Embryonic facial prominence (tissue), 1 donor: ENCODE measurements at regions not wholly inside any gene's neighbourhood (a gene's known extent, or its start where the extent isn't known, plus 50 kb on each side); places are given as distances from the start of the nearest gene placed in this dataset.

Experiments
- DNase-seq: peaks from one replicate; pipeline ENCODE4 v3.0.0-alpha.2; 2016; ENCODE audit errors: extremely low spot score

DNA sequence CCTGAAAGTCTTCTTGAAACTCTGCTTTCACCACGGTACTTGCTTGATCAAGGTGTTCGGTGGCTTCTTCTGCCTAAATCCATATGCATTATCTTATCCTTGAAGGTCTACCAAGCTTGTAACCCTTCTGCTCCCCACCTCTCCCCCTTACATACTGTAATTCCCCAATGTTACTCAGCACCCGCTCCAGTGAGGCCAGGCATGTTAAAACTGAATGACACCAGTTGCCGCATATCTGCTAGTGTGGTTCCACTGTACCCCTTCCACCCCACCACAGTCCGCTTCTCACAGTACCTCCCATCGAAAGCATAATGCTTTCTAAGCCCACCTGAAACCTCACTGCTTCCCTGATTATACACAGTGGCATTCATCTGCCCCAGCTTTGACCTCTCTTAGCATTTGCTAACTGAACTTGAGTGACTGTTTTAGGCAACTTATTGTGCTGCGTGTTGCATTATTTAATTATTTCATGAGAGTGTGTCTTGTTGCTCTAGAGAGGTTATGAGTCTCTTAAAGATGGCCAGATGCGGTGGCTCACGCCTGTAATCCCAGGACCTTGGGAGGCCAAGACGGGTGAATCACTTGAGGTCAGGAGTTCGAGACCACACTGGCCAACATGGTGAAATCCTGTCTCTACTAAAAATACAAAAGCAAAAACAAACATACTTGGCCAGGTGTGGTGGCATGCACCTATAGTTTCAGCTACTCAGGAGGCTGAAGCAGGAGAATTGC lies 87.6 kb upstream of the MBNL2 start:
- no peak for DNase-seq

DNA sequence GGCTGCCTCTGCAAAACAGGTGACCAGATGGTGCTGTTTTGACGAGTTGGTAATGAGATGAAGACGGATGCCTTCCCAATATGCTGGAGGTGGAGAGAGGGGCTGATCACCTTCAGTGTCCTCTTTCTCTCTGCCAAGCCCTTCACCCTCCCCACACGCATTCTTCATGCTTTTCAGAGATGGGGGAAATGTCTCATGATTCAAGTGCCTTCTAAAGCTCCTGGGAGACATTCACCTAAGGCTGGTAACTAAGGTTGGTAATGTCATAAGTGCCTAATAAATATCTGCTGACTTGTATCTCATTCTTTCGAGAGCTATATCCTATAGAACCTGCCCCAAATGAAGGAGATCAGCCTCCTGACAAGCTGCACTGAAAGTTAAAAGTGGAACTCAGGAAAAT lies 86.2 kb upstream of the MBNL2 start:
- no peak for DNase-seq

DNA sequence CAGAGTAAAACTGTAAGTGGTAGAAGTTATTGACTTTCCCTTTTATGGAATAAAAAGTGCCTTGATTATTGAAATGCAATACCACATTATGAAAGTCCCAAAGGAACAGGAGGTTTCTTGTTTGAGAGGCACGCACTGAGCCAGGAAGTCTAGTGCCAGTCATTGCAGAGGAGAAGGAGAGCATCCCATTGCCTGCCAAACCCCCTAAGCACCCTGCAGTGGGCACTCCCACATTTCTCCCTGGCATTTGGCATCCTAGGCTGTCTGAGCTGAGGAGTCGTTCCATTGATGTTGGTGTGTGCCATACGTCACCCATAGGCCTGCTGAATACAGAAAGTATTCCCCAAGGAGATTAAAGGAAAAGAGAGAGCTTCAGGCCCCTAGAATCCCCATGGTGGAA lies 85.7 kb upstream of the MBNL2 start:
- DNase-seq, result no peak

DNA sequence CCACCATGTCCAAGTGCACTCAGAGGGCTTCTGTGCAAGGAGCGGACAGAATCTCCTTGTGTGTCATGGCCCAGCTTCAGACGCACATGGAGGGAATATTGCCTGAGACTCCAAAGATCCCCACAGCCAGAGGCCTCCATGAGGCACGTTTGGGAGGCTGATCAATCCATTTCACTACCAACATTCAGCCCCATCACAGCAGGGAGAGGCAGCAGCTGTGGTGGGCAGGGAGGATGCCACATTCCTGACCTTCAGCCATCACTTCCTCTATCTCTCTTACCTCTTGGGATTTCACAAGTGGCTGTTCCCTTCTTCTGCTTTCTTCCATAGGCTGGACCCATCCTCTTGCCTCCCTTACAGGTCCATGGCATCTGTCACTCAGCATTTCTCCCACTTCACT lies 82.4 kb upstream of the MBNL2 start:
- DNase-seq, result no peak

DNA sequence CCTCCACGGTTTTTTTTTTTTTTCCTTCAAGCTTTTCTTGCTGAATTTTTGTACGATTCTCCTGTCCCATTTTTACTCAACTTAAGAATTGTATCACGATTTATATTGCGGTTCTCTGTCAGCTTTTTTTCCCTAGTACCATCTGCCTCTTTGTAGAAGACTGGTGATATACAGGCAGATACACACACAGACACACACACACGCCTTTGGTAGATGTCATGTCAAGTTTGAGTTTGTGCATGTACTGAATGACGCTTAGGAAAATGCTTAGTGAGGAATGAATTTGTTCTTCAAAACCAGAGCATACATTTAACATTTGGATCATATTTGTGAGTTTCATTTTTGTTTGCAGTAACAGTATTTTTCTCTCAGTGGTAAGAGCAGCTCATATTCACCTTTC lies 82.0 kb upstream of the MBNL2 start:
- no peak for DNase-seq

DNA sequence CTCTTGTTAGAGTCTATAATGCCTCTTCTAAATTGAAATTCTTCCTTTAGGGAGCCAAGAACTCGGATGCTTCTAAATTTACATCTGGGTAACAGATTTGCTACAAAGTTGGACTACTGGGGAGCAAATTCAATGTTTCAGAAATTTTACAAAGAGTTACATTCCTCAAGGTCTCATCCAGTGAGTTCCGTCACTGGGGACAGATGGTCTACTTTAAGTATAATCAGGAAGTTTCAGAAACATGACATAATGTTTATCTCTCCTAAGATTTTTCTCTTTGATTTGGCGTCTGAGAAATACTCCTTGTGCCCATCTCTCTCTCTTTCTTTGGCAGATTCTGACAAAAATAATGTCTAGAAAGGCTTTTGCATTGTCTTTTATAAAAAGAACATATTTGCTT lies 81.5 kb upstream of the MBNL2 start:
- no peak for DNase-seq

DNA sequence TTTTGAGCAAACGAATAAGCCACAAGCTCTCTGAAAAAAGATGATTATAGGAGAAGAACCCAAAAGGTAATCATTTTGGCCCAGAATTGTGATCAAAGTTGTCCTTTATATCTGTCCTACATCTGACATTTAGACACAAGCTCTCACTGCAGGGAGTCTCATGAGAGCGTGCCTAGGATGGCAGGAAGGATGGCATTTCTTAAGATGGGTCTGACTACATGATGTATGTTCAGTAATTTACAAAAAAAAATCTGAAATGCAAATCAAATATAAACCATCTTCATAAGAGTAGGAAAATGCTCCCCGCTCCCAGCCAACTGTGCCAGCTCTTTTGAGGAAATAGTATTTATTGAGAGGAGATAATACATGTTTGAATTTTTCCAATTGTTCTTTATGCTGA lies 81.0 kb upstream of the MBNL2 start:
- no peak for DNase-seq

DNA sequence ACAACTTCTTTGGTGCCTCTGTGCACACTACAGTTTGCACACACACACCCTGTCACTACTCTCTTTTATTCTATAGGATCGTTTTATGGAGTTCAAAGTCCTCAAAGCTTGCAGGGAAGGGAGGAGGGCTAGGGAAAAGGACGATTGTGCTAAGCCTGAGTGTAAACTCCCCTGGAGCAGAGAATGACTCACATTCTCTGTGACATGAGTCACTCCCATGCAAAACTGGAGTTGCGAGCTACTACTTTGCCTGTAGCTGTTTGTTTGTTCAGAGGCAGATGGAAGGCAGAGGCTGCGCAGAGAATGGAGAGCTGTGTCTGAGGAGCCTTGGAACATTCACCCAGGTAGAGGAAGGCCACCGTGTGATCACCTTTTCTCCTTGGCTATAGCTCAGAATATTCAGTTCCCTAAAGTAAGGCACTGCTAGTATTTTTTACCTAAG lies 80.5 kb upstream of the MBNL2 start:
- DNase-seq, result no peak

DNA sequence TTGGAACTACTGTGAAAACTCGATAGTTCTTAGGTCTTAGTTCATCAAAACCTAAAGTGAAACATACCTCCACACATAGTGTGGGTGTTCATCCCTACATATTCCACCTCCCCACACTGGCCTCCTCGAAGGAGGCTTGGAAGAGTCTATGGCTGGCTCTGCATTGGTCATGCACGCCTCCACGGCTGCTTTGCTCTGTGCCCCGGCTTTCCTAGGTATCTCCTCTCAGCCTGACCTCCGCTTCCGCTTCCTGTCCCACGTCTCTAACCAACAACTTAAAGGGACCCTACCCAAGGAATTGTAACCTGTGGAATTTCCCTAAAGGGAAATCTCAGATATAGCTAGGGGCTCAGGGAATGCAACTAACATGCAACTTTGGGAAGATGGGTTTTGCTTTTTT lies 79.7 kb upstream of the MBNL2 start:
- DNase-seq, result no peak

DNA sequence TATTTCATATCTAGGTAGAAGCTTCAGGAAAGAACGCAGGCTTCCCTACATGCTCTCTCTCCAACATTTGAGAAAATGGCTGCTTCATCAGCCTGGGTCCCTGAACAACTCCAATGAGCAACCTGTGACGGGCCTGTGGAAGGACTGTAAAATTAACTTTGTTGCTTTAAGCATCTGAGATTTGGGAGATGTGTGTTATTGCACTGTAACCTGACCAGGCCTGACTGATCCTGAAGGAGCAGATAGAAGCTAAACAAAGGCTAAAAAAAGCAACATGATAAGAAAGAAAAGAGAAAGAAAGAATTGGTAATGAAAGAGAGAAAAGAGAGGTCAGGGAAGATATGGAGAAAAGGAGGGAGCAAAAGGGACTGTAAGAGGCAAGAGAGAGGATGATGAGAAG lies 77.1 kb upstream of the MBNL2 start:
- no peak for DNase-seq

DNA sequence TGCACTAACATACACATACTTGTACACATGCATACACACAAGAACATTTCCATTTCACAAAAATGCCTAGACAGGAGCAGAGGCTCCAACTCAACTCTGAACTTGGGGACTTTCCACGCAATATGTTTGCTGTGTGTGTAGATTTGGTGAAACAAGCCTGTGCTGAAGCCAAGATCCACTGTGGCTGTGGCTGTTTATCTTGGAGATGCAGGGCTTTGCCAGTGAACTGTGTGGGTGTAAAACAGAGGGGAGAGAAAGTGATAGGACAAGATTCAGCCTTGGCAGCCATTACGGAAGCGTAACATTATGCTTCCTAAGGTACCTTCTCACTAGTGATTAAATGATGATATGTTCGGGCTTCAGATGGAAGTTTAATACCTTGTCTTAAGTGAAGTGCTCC lies 73.2 kb upstream of the MBNL2 start:
- DNase-seq, result no peak

DNA sequence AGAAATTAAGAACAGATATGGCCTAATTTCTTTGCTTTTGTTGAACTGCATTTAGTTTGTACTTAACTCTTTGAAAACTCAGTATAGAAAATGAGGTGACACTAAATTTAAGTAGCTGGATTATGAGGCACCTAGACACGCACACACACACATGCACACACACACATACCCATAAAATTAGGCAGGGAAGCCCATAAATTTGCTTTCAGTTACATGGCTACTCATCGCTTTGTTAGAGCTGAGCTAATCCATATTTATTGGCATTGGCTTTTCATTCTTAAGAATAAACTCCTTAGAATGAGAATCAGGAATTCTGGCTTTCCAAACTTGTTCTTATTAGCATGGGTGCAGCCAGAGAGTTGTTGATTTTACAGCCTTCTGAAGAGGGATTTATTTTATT lies 61.7 kb upstream of the MBNL2 start:
- no peak for DNase-seq

DNA sequence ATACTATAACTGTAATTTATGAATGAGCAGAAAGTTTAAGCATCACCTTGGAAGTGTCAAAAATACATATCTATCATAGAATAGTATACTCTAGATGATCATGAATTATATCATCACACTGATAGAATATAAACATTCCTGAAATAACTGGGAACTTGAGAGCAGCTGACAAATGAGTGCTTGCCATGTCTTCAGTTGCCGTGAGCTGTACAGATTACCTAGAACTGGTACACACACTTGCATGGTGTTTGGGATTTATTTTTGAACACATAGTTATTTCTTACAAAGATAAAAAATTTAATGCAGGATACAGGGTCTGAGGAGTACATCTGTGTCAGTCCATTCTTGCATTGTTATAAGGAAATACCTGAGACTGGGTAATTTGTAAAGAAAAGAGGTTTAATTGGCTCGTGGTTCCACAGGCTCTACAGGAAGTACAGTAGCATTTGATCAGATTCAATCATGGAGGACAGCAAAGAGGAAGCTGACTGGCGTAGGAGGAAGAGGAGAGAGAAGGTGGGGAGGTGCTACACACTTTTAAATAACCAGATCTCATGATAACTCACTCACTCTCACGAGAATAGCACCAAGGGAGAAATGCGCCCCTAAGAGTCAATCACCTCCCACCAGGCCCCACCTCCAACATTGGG lies 60.4 kb upstream of the MBNL2 start:
- no peak for DNase-seq

DNA sequence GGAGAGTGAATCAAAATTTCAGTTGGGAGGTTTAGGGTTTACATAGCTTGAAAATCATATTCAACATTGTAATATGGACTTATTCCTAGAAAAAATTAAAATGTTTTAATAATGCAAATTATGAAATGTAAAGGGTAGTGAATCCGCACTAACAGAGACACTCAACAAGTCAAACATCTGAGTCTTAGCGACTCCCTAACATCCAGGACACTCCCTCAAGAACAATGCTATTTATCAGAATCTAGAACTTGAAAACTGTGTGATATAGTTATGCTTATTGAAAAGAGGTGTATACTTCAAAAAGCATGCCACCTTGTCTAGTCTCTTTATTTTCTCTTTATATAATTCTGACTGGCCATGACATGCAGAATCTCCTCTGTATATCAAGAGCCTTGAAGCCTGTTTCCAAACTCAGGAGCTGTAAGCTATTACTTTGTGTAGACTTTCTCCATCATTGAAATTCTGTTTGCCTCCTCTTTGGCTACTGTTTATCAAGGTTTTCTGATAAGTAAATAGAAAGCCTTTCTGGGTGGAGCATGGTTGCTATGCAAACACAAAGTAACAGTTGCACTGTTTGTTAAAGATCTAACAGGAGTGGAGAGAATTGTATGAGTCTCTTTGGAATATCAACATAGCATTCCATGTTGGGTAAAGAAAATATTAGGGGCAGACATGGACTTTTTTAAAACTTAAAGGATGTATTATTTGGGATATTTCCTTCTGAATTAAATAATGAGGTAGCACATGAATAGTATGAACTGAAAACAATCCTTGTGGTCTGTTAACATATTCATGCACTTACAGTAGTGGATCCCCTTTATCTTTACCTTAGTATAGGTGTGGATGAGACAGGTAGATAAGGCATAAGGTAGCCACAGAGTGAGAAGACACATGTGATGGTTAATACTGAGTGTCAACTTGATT lies 56.4 kb upstream of the MBNL2 start:
- DNase-seq, result no peak

DNA sequence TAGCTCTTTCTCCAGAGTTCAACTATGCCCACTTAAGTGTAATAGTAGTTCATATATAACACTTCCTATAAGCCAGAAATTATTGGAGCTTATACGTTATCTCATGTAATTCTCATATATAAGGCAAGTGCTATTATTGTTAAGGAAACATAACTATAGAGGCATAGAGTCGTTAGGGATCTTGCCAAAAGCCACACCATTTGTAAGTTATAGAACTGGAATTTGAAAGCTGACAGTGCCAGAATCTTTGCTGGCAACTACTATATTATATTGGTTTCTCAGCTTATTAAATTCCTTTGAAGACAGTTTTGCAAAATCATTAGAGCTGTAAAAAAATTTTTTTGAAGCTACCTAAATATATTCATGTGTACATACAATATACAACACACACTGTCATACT lies 51.0 kb upstream of the MBNL2 start:
- no peak for DNase-seq
